Psoas muscle (tissue), 7 donors: ENCODE measurements at regions not wholly inside any gene's neighbourhood (a gene's known extent, or its start where the extent isn't known, plus 50 kb on each side); places are given as distances from the start of the nearest gene placed in this dataset.
"Not testable (repeated sequence)": the region's sequence is repeated elsewhere in the genome, so short reads cannot be mapped to it uniquely, and the experiment has no call there.

Source experiments
- ATAC-seq, 4 donors: fragments of 200-7000 bp; cut with Tn5 transposase; one replicate each; pipeline ENCODE4 v1.9.1; 2020; ENCODE audit warnings: moderate library complexity in 3 of 4, mild to moderate bottlenecking in 2 of 4
- DNase-seq, 2 donors: peaks; one replicate each; pipeline ENCODE4 v3.0.0-alpha.2; 2020
- H3K27ac ChIP-seq: fragments of 200-600 bp; one replicate; pipeline ENCODE4 v1.8.0; 2022
- H3K27me3 ChIP-seq, 3 donors: fragments of 200-600 bp in 1 of 3; one replicate each; pipeline versions ENCODE4 v1.6.1 to v1.8.0; 2013 to 2022; ENCODE audit warnings: low read length in 2 of 3, mild to moderate bottlenecking in 2 of 3, moderate library complexity in 1 of 3; ENCODE audit not compliant: insufficient read depth in 3 of 3
- H3K36me3 ChIP-seq, 2 donors: fragments of 200-600 bp in 1 of 2; one replicate each; pipeline versions ENCODE4 v1.6.1 to v1.8.0; 2013 to 2022; ENCODE audit warnings: low read depth in 1 of 2, mild to moderate bottlenecking in 1 of 2, moderate library complexity in 1 of 2; ENCODE audit not compliant: insufficient read depth in 1 of 2
- H3K4me1 ChIP-seq: fragments of 200-600 bp; one replicate; pipeline ENCODE4 v1.8.0; 2022
- H3K4me3 ChIP-seq: fragments of 200-600 bp; one replicate; pipeline ENCODE4 v1.8.0; 2022; ENCODE audit warnings: mild to moderate bottlenecking
- H3K9me3 ChIP-seq: fragments of 200-600 bp; one replicate; pipeline ENCODE4 v1.8.0; 2022
- CTCF ChIP-seq: fragments of 200-600 bp; IDR thresholded peaks from one replicate; pipeline ENCODE4 v1.8.0; 2022; ENCODE audit warnings: antibody characterized with exemption
- WGBS, 3 donors: extraction: QIAGEN DNeasy Blood & Tissue Kit; methylation state at CpG; one replicate each; pipeline versions ENCODE4 v1.1.6 to v1.1.7; 2013; 5-methylcytosine and 5-hydroxymethylcytosine counted together
- intact Hi-C, 2 donors: fragments of 100-400 bp; cut with DNase I; formaldehyde crosslinking; loops; one replicate each; pipeline versions ENCODE4 v1.11.0 to v1.14.2; 2022
- donor health status: healthy with polysubstance abuse.
- donor health status: DM: no; HTN: no; CAD: no; lungs with moderate emphysema.
- donor health status: Bipolar disorder and iron deficiency.
- donor health status: healthy.
- donor health status: DM: yes; HTN: yes; CAD: no.
- donor health status: DM: no; HTN: no; CAD: no.
- donor health status: DM: yes; HTN: yes; CAD: no.

GRCh38 chr14:27836386-27836785 is 930.2 kb upstream of the FOXG1 start:
- no peak for ATAC-seq
- intact Hi-C loops = no loop called here
- no peaks in the 10 kb centered on the region for H3K27me3 ChIP-seq
- no peaks in the 10 kb centered on the region for H3K9me3 ChIP-seq
- H3K4me3 ChIP-seq = no peak overlapping the region
- H3K4me1 ChIP-seq = no peaks in the 10 kb centered on the region
- no peak for TF ChIP-seq CTCF
- no peaks in the 10 kb centered on the region for H3K36me3 ChIP-seq
- no peak overlapping the region for H3K27ac ChIP-seq
- no peak for DNase-seq

GRCh38 chr14:27845241-27845850 is 921.2 kb upstream of the FOXG1 start:
- no peak overlapping the region for H3K27ac ChIP-seq
- H3K9me3 ChIP-seq = no peaks in the 10 kb centered on the region
- WGBS, 3 donors = 94 to 98% (median 98%) methylated on average over 42 to 54 of the region's 54 CpGs
- TF ChIP-seq CTCF = no peak
- intact Hi-C loops = no loop called here
- no peak overlapping the region for H3K4me3 ChIP-seq
- no peaks in the 10 kb centered on the region for H3K36me3 ChIP-seq
- H3K4me1 ChIP-seq = no peaks in the 10 kb centered on the region
- peak; percentile 13 to 44 for DNase-seq
- no peaks in the 10 kb centered on the region for H3K27me3 ChIP-seq
- ATAC-seq = no peak

GRCh38 chr14:27845902-27846301 is 920.7 kb upstream of the FOXG1 start:
- no peak for ATAC-seq
- H3K4me1 ChIP-seq = no peaks in the 10 kb centered on the region
- intact Hi-C loops = no loop called here
- H3K27me3 ChIP-seq = no peaks in the 10 kb centered on the region
- H3K4me3 ChIP-seq = no peak overlapping the region
- no peak for DNase-seq
- no peak for TF ChIP-seq CTCF
- no peak overlapping the region for H3K27ac ChIP-seq
- H3K9me3 ChIP-seq = no peaks in the 10 kb centered on the region
- 72 to 77% (median 73%) methylated on average over 8 of the region's 8 CpGs for WGBS, 3 donors
- H3K36me3 ChIP-seq = no peaks in the 10 kb centered on the region

GRCh38 chr14:27847480-27847879 is 919.1 kb upstream of the FOXG1 start:
- H3K4me1 ChIP-seq, intact Hi-C loops, DNase-seq, H3K36me3 ChIP-seq, H3K27me3 ChIP-seq, H3K9me3 ChIP-seq, ATAC-seq, H3K27ac ChIP-seq, H3K4me3 ChIP-seq: not testable (repeated sequence)
- WGBS, 3 donors = 87 to 93% (median 91%) methylated on average over 1 of the region's 1 CpG

- H3K4me1 ChIP-seq, H3K9me3 ChIP-seq, ATAC-seq, H3K36me3 ChIP-seq, H3K27me3 ChIP-seq, DNase-seq, H3K27ac ChIP-seq, intact Hi-C loops, H3K4me3 ChIP-seq: not testable (repeated sequence)
Measured at GRCh38 chr14:27849193-27849592, 917.4 kb upstream of the FOXG1 start.

GRCh38 chr14:27862684-27863083 is 903.9 kb upstream of the FOXG1 start:
- intact Hi-C loops = no loop called here
- no peak for TF ChIP-seq CTCF
- no peak overlapping the region for H3K4me3 ChIP-seq
- no peaks in the 10 kb centered on the region for H3K9me3 ChIP-seq
- H3K4me1 ChIP-seq = no peaks in the 10 kb centered on the region
- DNase-seq = no peak
- no peak overlapping the region for H3K27ac ChIP-seq
- no peaks in the 10 kb centered on the region for H3K36me3 ChIP-seq
- 69 to 71% (median 70%) methylated on average over 2 of the region's 2 CpGs for WGBS, 3 donors
- ATAC-seq = no peak
- H3K27me3 ChIP-seq = no peaks in the 10 kb centered on the region
